Lung (tissue), 11 donors: ENCODE measurements at regions not wholly inside any gene's neighbourhood (a gene's known extent, or its start where the extent isn't known, plus 50 kb on each side); places are given as distances from the start of the nearest gene placed in this dataset.
"Not testable (repeated sequence)": the region's sequence is repeated elsewhere in the genome, so short reads cannot be mapped to it uniquely, and the experiment has no call there.

Experiments used
- ATAC-seq: fragments of 200-7000 bp; cut with Tn5 transposase; one replicate; pipeline ENCODE4 v1.9.1; 2020; ENCODE audit warnings: moderate number of reproducible peaks; ENCODE audit not compliant: insufficient read depth, low FRiP score
- DNase-seq, 3 donors: peaks; one replicate each; pipeline ENCODE4 v3.0.0-alpha.2; 2013 to 2017
- H3K27ac ChIP-seq, 2 donors: one replicate each; pipeline ENCODE4 v1.5.1; 2013; ENCODE audit warnings: mild to moderate bottlenecking in 2 of 2, moderate library complexity in 2 of 2, control low read depth in 1 of 2, inconsistent platforms in 1 of 2, low read depth in 1 of 2, low read length in 1 of 2
- H3K27me3 ChIP-seq, 3 donors: one replicate each; pipeline ENCODE4 v1.5.1; 2013; ENCODE audit warnings: low read length in 2 of 3; ENCODE audit not compliant: control insufficient read depth in 3 of 3, insufficient read depth in 3 of 3
- H3K36me3 ChIP-seq, 4 donors: one replicate each; pipeline ENCODE4 v1.5.1; 2013; ENCODE audit warnings: low read length in 4 of 4, mild to moderate bottlenecking in 1 of 4, moderate library complexity in 1 of 4; ENCODE audit not compliant: control insufficient read depth in 4 of 4, insufficient read depth in 4 of 4
- H3K4me1 ChIP-seq, 5 donors: one replicate each; pipeline ENCODE4 v1.5.1; 2013; ENCODE audit warnings: low read length in 5 of 5, mild to moderate bottlenecking in 2 of 5, moderate library complexity in 1 of 5; ENCODE audit not compliant: control insufficient read depth in 5 of 5, insufficient read depth in 5 of 5
- H3K4me3 ChIP-seq: one replicate; pipeline ENCODE4 v1.5.1; 2013; ENCODE audit warnings: mild to moderate bottlenecking, control low read depth, moderate library complexity
- H3K9ac ChIP-seq, 2 donors: one replicate each; pipeline ENCODE4 v1.5.1; 2013; ENCODE audit warnings: low read length in 2 of 2, control low read depth in 1 of 2; ENCODE audit not compliant: insufficient read depth in 1 of 2
- H3K9me3 ChIP-seq, 4 donors: one replicate each; pipeline ENCODE4 v1.5.1; 2013; ENCODE audit warnings: low read length in 3 of 4, mild to moderate bottlenecking in 1 of 4, moderate library complexity in 1 of 4; ENCODE audit not compliant: control insufficient read depth in 4 of 4, insufficient read depth in 3 of 4
- CTCF ChIP-seq: IDR thresholded peaks from 2 replicates; pipeline ENCODE4 v1.5.1; 2012; ENCODE audit warnings: mild to moderate bottlenecking; ENCODE audit errors: control extremely low read depth, extremely low read depth
- WGBS, 2 donors: extraction: QIAGEN DNeasy Blood & Tissue Kit; methylation state at CpG; one replicate each; pipeline ENCODE4 v1.1.7; 2013; 5-methylcytosine and 5-hydroxymethylcytosine counted together
- donor health status: control.
- donor health status: control.
- donor health status: Bipolar disorder and iron deficiency.
- donor health status: healthy.
- donor health status: DM: yes; HTN: yes; CAD: no.

- no peak for DNase-seq
- H3K9ac ChIP-seq, result no peak overlapping the region
- H3K9me3 ChIP-seq, result no peaks in the 10 kb centered on the region
- no peak for TF ChIP-seq CTCF
- H3K27me3 ChIP-seq, result no peaks in the 10 kb centered on the region
- no peaks in the 10 kb centered on the region for H3K4me1 ChIP-seq
- H3K27ac ChIP-seq, result no peak overlapping the region
- H3K4me3 ChIP-seq, result no peak overlapping the region
- no peaks in the 10 kb centered on the region for H3K36me3 ChIP-seq
- 91 to 96% methylated on average over 3 of the region's 3 CpGs for WGBS, 2 donors
- no peak for ATAC-seq
These were observed 620.1 kb downstream of the TLE1 start for GRCh38 chr9:81069038-81069795.

- H3K4me1 ChIP-seq, ATAC-seq, H3K4me3 ChIP-seq, DNase-seq, H3K27me3 ChIP-seq, H3K9me3 ChIP-seq, H3K27ac ChIP-seq, H3K36me3 ChIP-seq, H3K9ac ChIP-seq: not testable (repeated sequence)
- 53 to 64% methylated on average over 3 of the region's 3 CpGs for whole genome bisulfite sequencing, 2 donors
These were observed 626.4 kb downstream of the TLE1 start for GRCh38 chr9:81062995-81063394.

GRCh38 chr9:81058782-81059181 lies 630.6 kb downstream of the TLE1 start:
- 80 to 85% methylated on average over 2 of the region's 2 CpGs for WGBS, 2 donors
- Histone ChIP-seq H3K4me3 (no peak overlapping the region), H3K36me3 (no peaks in the 10 kb centered on the region), H3K4me1 (no peaks in the 10 kb centered on the region), H3K27me3 (no peaks in the 10 kb centered on the region), H3K9ac (no peak overlapping the region), H3K9me3 (peaks cover 0 to 6% (median 3%) of the 10 kb centered on the region in 4 donors), H3K27ac (no peak overlapping the region)
- no peak for DNase-seq
- no peak for TF ChIP-seq CTCF
- ATAC-seq, result no peak

- ATAC-seq, result no peak
- H3K9me3 ChIP-seq, result no peaks in the 10 kb centered on the region
- 71 to 86% methylated on average over 1 of the region's 1 CpG for WGBS, 2 donors
These were observed 635.9 kb downstream of the TLE1 start for GRCh38 chr9:81053298-81054025.

More at GRCh38 chr9:81053298-81054025, 635.9 kb downstream of the TLE1 start:
- H3K27ac ChIP-seq, result no peak overlapping the region
- peak in 1 of 3 donors; percentile 19 for DNase-seq
- H3K27me3 ChIP-seq, result no peaks in the 10 kb centered on the region
- H3K9ac ChIP-seq, result no peak overlapping the region
- no peaks in the 10 kb centered on the region for H3K4me1 ChIP-seq
- no peak overlapping the region for H3K4me3 ChIP-seq
- no peak for TF ChIP-seq CTCF
- no peaks in the 10 kb centered on the region for H3K36me3 ChIP-seq
